Activated CD8-positive, alpha-beta T cell treated with anti-CD3 and anti-CD28 coated beads for 36 hours (primary cell): ENCODE measurements at regions not wholly inside any gene's neighbourhood (a gene's known extent, or its start where the extent isn't known, plus 50 kb on each side); places are given as distances from the start of the nearest gene placed in this dataset.

ENCODE experiments used
- ATAC-seq: fragments of 200-7000 bp; cut with Tn5 transposase; one replicate; pipeline ENCODE4 v1.10.0; 2021; ENCODE audit warnings: mild to moderate bottlenecking, moderate library complexity
- CTCF ChIA-PET: fragments of 350-600 bp; sonication (Branson Sonifier 250); formaldehyde crosslinking; loops from one replicate; lab custom pipeline; 2021; ENCODE audit warnings: antibody characterized with exemption; lab: Charles Lee
- POLR2A ChIA-PET: fragments of 350-600 bp; sonication (Branson Sonifier 250); formaldehyde crosslinking; loops from one replicate; lab custom pipeline; 2021; ENCODE audit warnings: antibody characterized with exemption; lab: Charles Lee
- DNase-seq: peaks from one replicate; pipeline ENCODE4 v3.0.0-alpha.2; 2020
- H3K27ac Mint-ChIP-seq: one replicate; pipeline ENCODE4 v1.8.0; 2021; ENCODE audit warnings: mild to moderate bottlenecking, mixed read lengths
- H3K27me3 Mint-ChIP-seq: one replicate; pipeline ENCODE4 v1.8.0; 2021; ENCODE audit warnings: mixed read lengths
- H3K36me3 Mint-ChIP-seq: one replicate; pipeline ENCODE4 v1.8.0; 2021; ENCODE audit warnings: low read depth, mixed read lengths
- H3K4me1 Mint-ChIP-seq: one replicate; pipeline ENCODE4 v1.8.0; 2021; ENCODE audit warnings: low read depth, mixed read lengths
- H3K4me3 Mint-ChIP-seq: one replicate; pipeline ENCODE4 v1.8.0; 2021; ENCODE audit warnings: mild to moderate bottlenecking, moderate library complexity, mixed read lengths
- H3K9me3 Mint-ChIP-seq: one replicate; pipeline ENCODE4 v1.8.0; 2021; ENCODE audit warnings: mixed read lengths
- intact Hi-C: fragments of 100-400 bp; cut with micrococcal nuclease; formaldehyde crosslinking; loops from one replicate; pipeline ENCODE4 v1.10.0; 2022
- TF ChIP-seq, protein P1 (sequence below): fragments of 200-600 bp; IDR thresholded peaks from one replicate; pipeline ENCODE4 v1.8.0; 2022; ENCODE audit warnings: antibody characterized with exemption, mild to moderate bottlenecking

DNA sequence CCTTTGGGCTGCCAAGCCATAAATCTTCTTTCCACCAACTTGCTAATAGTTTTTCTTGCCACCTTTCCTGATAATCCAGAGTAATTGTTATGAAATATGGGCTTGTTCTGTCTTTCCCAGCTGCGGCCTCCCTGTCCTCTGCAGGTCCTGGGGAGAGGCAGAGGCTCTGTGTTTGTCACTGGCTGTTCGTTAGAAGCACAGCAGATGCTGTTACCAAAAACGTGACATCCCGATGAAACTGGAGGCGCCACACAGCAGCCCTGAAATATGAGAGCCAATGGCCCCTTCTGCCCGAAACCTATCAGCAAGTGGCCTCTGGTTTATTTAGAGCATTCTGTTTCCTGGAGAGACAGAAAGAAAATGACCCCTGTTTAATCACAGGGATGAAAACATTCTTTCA, 115.1 kb upstream of the ANKFN1 start:
- DNase-seq = no peak
- intact Hi-C loops = no loop called here
- CTCF ChIA-PET = interaction anchor here (1.7 kb wide), 1 partner anchor 193 kb away, joined by 4 read pairs; no protein-coding TSS in a partner anchor
- Mint-ChIP-seq H3K36me3 (no peaks in the 10 kb centered on the region), H3K27me3 (peaks cover 11% of the 10 kb centered on the region), H3K9me3 (no peaks in the 10 kb centered on the region), H3K27ac (no peak overlapping the region), H3K4me1 (no peaks in the 10 kb centered on the region), H3K4me3 (no peak overlapping the region)
- TF ChIP-seq, protein P1, sequence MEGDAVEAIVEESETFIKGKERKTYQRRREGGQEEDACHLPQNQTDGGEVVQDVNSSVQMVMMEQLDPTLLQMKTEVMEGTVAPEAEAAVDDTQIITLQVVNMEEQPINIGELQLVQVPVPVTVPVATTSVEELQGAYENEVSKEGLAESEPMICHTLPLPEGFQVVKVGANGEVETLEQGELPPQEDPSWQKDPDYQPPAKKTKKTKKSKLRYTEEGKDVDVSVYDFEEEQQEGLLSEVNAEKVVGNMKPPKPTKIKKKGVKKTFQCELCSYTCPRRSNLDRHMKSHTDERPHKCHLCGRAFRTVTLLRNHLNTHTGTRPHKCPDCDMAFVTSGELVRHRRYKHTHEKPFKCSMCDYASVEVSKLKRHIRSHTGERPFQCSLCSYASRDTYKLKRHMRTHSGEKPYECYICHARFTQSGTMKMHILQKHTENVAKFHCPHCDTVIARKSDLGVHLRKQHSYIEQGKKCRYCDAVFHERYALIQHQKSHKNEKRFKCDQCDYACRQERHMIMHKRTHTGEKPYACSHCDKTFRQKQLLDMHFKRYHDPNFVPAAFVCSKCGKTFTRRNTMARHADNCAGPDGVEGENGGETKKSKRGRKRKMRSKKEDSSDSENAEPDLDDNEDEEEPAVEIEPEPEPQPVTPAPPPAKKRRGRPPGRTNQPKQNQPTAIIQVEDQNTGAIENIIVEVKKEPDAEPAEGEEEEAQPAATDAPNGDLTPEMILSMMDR = no peak
- no peak for ATAC-seq
- POLR2A ChIA-PET = no interaction called here

DNA sequence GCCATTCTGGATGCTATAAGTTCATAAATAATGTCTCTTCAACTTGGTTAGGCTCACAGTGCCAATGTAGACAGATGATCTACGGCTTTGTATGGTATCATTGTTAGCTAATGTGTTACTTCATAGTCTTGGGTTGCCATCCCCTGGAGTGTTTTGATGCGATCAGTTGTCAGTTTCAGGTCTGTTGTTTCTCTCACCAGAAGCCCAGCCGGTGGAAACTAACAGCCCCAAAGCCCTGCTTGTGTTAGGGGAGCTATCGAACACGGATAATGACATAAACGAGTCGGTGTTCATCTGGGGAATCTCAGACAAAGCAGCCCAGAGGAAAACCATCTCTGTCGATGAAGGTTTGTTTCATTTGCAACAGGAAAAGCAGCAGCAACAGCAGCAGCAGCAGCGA, 107.4 kb upstream of the ANKFN1 start:
- DNase-seq (no peak), ATAC-seq (no peak)
- no peaks in the 10 kb centered on the region for H3K9me3 Mint-ChIP-seq
- H3K4me3 Mint-ChIP-seq = no peak overlapping the region
- intact Hi-C loops = no loop called here
- no peak overlapping the region for H3K27ac Mint-ChIP-seq
- ChIA-PET CTCF (no interaction called here), POLR2A (interaction anchor here (0.9 kb wide), 1 partner anchor 13 kb away, joined by 3 read pairs; no protein-coding TSS in a partner anchor)
- no peaks in the 10 kb centered on the region for H3K4me1 Mint-ChIP-seq
- H3K27me3 Mint-ChIP-seq = peaks cover 19% of the 10 kb centered on the region
- TF ChIP-seq, protein P1 = no peak
- no peaks in the 10 kb centered on the region for H3K36me3 Mint-ChIP-seq

DNA sequence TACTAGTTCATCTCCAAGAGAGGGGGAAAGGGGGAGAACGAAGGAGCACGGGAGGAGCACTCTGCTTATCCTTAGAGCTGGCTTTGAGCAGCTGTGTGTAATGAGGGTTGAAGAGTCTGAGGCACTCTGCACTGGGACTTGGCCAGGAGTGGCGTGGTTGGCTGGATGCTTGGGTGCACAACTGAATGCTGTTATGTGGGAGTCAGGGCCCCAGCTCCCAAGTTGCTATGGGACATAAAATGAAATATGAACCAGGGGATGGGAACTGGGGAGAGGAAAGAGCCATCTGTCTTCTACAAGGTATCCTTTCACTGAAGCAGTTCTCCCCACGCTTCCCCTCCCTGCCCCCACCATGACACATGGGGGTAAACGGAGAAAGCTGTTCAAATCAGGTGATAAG, 105.9 kb upstream of the ANKFN1 start:
- H3K36me3 Mint-ChIP-seq = no peaks in the 10 kb centered on the region
- TF ChIP-seq, protein P1 = no peak
- CTCF ChIA-PET = no interaction called here
- DNase-seq (no peak), ATAC-seq (no peak)
- no peak overlapping the region for H3K27ac Mint-ChIP-seq
- H3K27me3 Mint-ChIP-seq = peaks cover 16% of the 10 kb centered on the region
- H3K4me1 Mint-ChIP-seq = no peaks in the 10 kb centered on the region
- POLR2A ChIA-PET = no interaction called here
- intact Hi-C loops = no loop called here
- H3K9me3 Mint-ChIP-seq = no peaks in the 10 kb centered on the region
- no peak overlapping the region for H3K4me3 Mint-ChIP-seq

DNA sequence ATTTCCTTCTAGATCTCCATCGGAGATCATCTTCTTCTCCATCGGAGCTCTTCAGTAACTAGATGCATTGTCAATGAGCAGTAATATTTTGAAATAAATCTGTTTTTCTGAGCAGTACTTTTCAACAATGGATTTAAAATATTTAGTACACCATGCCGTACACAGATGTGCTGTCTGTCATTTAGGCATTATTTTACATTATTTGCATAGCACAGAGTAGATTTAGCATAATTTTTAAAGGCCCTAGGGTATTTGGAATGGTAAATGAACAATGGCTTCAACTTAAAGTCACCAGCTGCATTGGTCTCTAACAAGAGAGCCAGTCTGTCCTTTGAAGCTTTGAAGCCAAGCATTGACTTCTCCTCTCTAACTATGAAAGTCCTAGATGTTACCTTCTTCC, 95.4 kb upstream of the ANKFN1 start:
- Mint-ChIP-seq H3K4me3 (no peak overlapping the region), H3K36me3 (no peaks in the 10 kb centered on the region), H3K27ac (no peak overlapping the region), H3K9me3 (peaks cover 1% of the 10 kb centered on the region), H3K27me3 (peaks cover 2% of the 10 kb centered on the region), H3K4me1 (no peaks in the 10 kb centered on the region)
- intact Hi-C loops = no loop called here
- ChIA-PET POLR2A (no interaction called here), CTCF (no interaction called here)
- no peak for ATAC-seq
- DNase-seq = no peak
- TF ChIP-seq, protein P1 = no peak

DNA sequence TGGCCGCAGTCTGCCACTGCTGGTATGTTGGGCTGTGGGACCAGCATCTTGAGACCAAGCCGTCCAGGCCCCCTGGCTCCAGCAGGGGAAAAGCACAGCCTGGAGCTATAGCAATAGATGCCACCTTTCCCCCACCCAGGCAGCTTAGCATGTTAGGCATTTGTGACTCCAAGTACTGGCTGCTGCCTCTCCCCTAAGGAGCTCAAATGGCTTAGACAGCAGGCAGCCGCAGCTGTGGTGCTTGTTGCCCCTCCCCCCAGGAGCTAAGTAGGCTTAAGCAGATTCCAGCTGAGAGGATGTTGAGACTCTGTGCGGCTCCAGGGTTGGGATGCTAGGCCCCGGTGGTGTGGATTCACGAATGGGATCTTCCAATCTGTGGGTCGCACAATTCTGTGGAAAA, 88.8 kb upstream of the ANKFN1 start:
- ChIA-PET CTCF (no interaction called here), POLR2A (no interaction called here)
- ATAC-seq (no peak), DNase-seq (no peak)
- H3K36me3 Mint-ChIP-seq = no peaks in the 10 kb centered on the region
- TF ChIP-seq, protein P1 = no peak
- H3K27ac Mint-ChIP-seq = no peak overlapping the region
- intact Hi-C loops = no loop called here
- peaks cover 10% of the 10 kb centered on the region for H3K9me3 Mint-ChIP-seq
- H3K4me3 Mint-ChIP-seq = no peak overlapping the region
- H3K4me1 Mint-ChIP-seq = no peaks in the 10 kb centered on the region
- H3K27me3 Mint-ChIP-seq = peaks cover 5% of the 10 kb centered on the region
